IMR-90 (cell line): ENCODE measurements at regions not wholly inside any gene's neighbourhood (a gene's known extent, or its start where the extent isn't known, plus 50 kb on each side); places are given as distances from the start of the nearest gene placed in this dataset.

Experiments used
- ATAC-seq: fragments of 200-7000 bp; cut with Tn5 transposase; 2 replicates; pipeline ENCODE4 v1.9.1; 2020; ENCODE audit warnings: low read depth, mild to moderate bottlenecking, moderate library complexity
- BruUV-seq: library from RNA; stranded (reverse); fragments of 400-500 nt; replicated peaks from 2 replicates; lab custom pipeline; 2021; lab: Mats Ljungman, UMichigan
- CTCF ChIA-PET: fragments of 300-600 bp; formaldehyde crosslinking; extraction: SDS; loops from one replicate; lab custom pipeline; 2021; ENCODE audit warnings: antibody characterized with exemption; lab: Yijun Ruan, JAX
- POLR2A ChIA-PET: fragments of 300-600 bp; sonication (Branson Sonifier 250); formaldehyde crosslinking; loops from one replicate; lab custom pipeline; 2022; ENCODE audit warnings: antibody characterized with exemption; ENCODE audit not compliant: unreplicated experiment; lab: Charles Lee
- DNase-seq: peaks from one replicate; pipeline ENCODE4 v3.0.0; 2013
- H2AFZ ChIP-seq: replicated peaks from 2 replicates; pipeline ENCODE3; 2013; ENCODE audit warnings: low read length, mild to moderate bottlenecking; ENCODE audit not compliant: poor library complexity
- H2AK5ac ChIP-seq: 2 replicates; pipeline ENCODE4 v1.6.1; 2013; ENCODE audit warnings: low read depth, low read length, inconsistent platforms
- H2AK9ac ChIP-seq: replicated peaks from 2 replicates; pipeline ENCODE3; 2013; ENCODE audit warnings: mild to moderate bottlenecking, low read depth, low read length, moderate library complexity; ENCODE audit not compliant: poor library complexity
- H2BK120ac ChIP-seq: 2 replicates; pipeline ENCODE4 v1.6.1; 2013; ENCODE audit warnings: low read depth, low read length, inconsistent platforms
- H2BK15ac ChIP-seq: 3 replicates; pipeline ENCODE4 v1.6.1; 2013; ENCODE audit warnings: low read depth, low read length, inconsistent platforms
- H2BK20ac ChIP-seq: 2 replicates; pipeline ENCODE4 v1.6.1; 2013; ENCODE audit warnings: low read depth, mild to moderate bottlenecking, inconsistent platforms, low read length, moderate library complexity
- H2BK5ac ChIP-seq: 2 replicates; pipeline ENCODE4 v1.6.1; 2013; ENCODE audit warnings: mild to moderate bottlenecking, low read depth, low read length, inconsistent platforms; ENCODE audit not compliant: poor library complexity, severe bottlenecking
- H3K14ac ChIP-seq: replicated peaks from 2 replicates; pipeline ENCODE4 v1.6.1; 2013; ENCODE audit warnings: low read depth, low read length, inconsistent platforms
- H3K18ac ChIP-seq: 2 replicates; pipeline ENCODE4 v1.6.1; 2013; ENCODE audit warnings: low read depth, low read length, control low read depth
- H3K23ac ChIP-seq: 2 replicates; pipeline ENCODE4 v1.6.1; 2013; ENCODE audit warnings: low read depth, low read length, inconsistent platforms
- H3K27ac ChIP-seq: 2 replicates; pipeline ENCODE4 v1.5.1; 2013; ENCODE audit warnings: mild to moderate bottlenecking, control low read depth, low read length; ENCODE audit not compliant: insufficient read depth
- H3K27me3 ChIP-seq: 2 replicates; pipeline ENCODE4 v1.6.1; 2013; ENCODE audit warnings: low read length; ENCODE audit not compliant: control insufficient read depth, insufficient read depth
- H3K36me3 ChIP-seq: 2 replicates; pipeline ENCODE4 v1.6.1; 2013; ENCODE audit warnings: low read length, mixed read lengths; ENCODE audit not compliant: control insufficient read depth, insufficient read depth
- H3K4ac ChIP-seq: 2 replicates; pipeline ENCODE4 v1.6.1; 2013; ENCODE audit warnings: low read depth, low read length, inconsistent platforms
- H3K4me1 ChIP-seq: 2 replicates; pipeline ENCODE4 v1.6.1; 2013; ENCODE audit warnings: low read length, mixed read lengths; ENCODE audit not compliant: control insufficient read depth, insufficient read depth
- H3K4me2 ChIP-seq: 2 replicates; pipeline ENCODE4 v1.6.1; 2013; ENCODE audit warnings: low read depth, mild to moderate bottlenecking, control low read depth, low read length, moderate library complexity
- H3K4me3 ChIP-seq: 2 replicates; pipeline ENCODE4 v1.5.1; 2013; ENCODE audit warnings: low read depth, mild to moderate bottlenecking, control low read depth, low read length, moderate library complexity; ENCODE audit not compliant: insufficient read depth
- H3K56ac ChIP-seq: 2 replicates; pipeline ENCODE4 v1.6.1; 2013; ENCODE audit warnings: low read length, inconsistent platforms; ENCODE audit not compliant: insufficient read depth; ENCODE audit errors: extremely low read depth
- H3K79me1 ChIP-seq, 2 experiments: 2 replicates each; pipeline ENCODE4 v1.6.1; 2013; ENCODE audit warnings: low read length in 2 of 2, inconsistent platforms in 1 of 2, low read depth in 1 of 2
- H3K9ac ChIP-seq: 2 replicates; pipeline ENCODE4 v1.6.1; 2013; ENCODE audit warnings: low read depth, low read length, control low read depth
- H3K9me1 ChIP-seq: 2 replicates; pipeline ENCODE4 v1.6.1; 2013; ENCODE audit warnings: low read length, inconsistent platforms; ENCODE audit not compliant: insufficient read depth
- H3K9me3 ChIP-seq: 2 replicates; pipeline ENCODE4 v1.6.1; 2013; ENCODE audit warnings: low read length; ENCODE audit not compliant: control insufficient read depth, insufficient read depth
- H4K20me1 ChIP-seq: 2 replicates; pipeline ENCODE4 v1.6.1; 2013; ENCODE audit warnings: low read length, inconsistent platforms; ENCODE audit not compliant: insufficient read depth
- H4K5ac ChIP-seq: 2 replicates; pipeline ENCODE4 v1.6.1; 2013; ENCODE audit warnings: mild to moderate bottlenecking, low read depth, low read length, control low read depth
- H4K8ac ChIP-seq, 2 experiments: 2 replicates each; pipeline ENCODE4 v1.6.1; 2013; ENCODE audit warnings: low read depth in 2 of 2, low read length in 2 of 2, control low read depth in 1 of 2, inconsistent platforms in 1 of 2
- H4K91ac ChIP-seq: 2 replicates; pipeline ENCODE4 v1.6.1; 2013; ENCODE audit warnings: low read depth, low read length, inconsistent platforms; ENCODE audit not compliant: insufficient read depth
- BHLHE40 ChIP-seq: fragments of 150-350 bp; IDR thresholded peaks from 2 replicates; pipeline ENCODE4 v1.6.1; 2016; ENCODE audit warnings: mild to moderate bottlenecking, low read depth, low read length
- CHD1 ChIP-seq: IDR thresholded peaks from 2 replicates; pipeline ENCODE4 v1.6.1; 2012; ENCODE audit warnings: low read depth, low read length, improper control_type of control experiment
- MAFK ChIP-seq: IDR thresholded peaks from 2 replicates; pipeline ENCODE4 v1.6.1; 2012; ENCODE audit warnings: low read depth, low read length, improper control_type of control experiment
- MAZ ChIP-seq: IDR thresholded peaks from 2 replicates; pipeline ENCODE4 v1.6.1; 2012; ENCODE audit warnings: low read depth, mild to moderate bottlenecking, low read length, improper control_type of control experiment, moderate library complexity, borderline replicate concordance
- MXI1 ChIP-seq: IDR thresholded peaks from 2 replicates; pipeline ENCODE4 v1.6.1; 2012; ENCODE audit warnings: low read depth, mild to moderate bottlenecking, low read length, moderate library complexity, borderline replicate concordance
- RCOR1 ChIP-seq: IDR thresholded peaks from 2 replicates; pipeline ENCODE4 v1.6.1; 2012; ENCODE audit warnings: mild to moderate bottlenecking, low read length, improper control_type of control experiment; ENCODE audit not compliant: insufficient replicate concordance
- RFX5 ChIP-seq: IDR thresholded peaks from 2 replicates; pipeline ENCODE4 v1.8.0; 2012; ENCODE audit warnings: low read depth, mild to moderate bottlenecking, low read length, moderate library complexity
- SMC3 ChIP-seq: fragments of 150-350 bp; IDR thresholded peaks from 2 replicates; pipeline ENCODE4 v1.6.1; 2016; ENCODE audit warnings: low read depth, mild to moderate bottlenecking, antibody characterized with exemption, low read length, moderate library complexity
- WGBS, 2 experiments: methylation state at CpG; one replicate each; pipeline versions ENCODE4 v1.1.5 to v1.1.7; 2013; ENCODE audit warnings: missing lambda C conversion rate in 2 of 2; ENCODE audit not compliant: insufficient read length in 1 of 2; ENCODE audit errors: extremely low coverage in 2 of 2; 5-methylcytosine and 5-hydroxymethylcytosine counted together
- dilution Hi-C: fragments of 300-500 bp; cut with HindIII; formaldehyde crosslinking; loops from one replicate; pipeline ENCODE4 v1.14.3; 2018; ENCODE audit warnings: low sequenced_read_pairs; ENCODE audit not compliant: unreplicated experiment
- in situ Hi-C: fragments of 300-500 bp; cut with MboI; formaldehyde crosslinking; loops from 3 replicates; pipeline ENCODE4 v1.14.3; 2019; ENCODE audit warnings: low sequenced_read_pairs, inconsistent platforms, mixed read lengths
- intact Hi-C: fragments of 100-400 bp; cut with micrococcal nuclease; formaldehyde crosslinking; loops from 2 replicates; pipeline ENCODE4 v1.10.0; 2022
- TF ChIP-seq, protein P1 (sequence below): fragments of 150-350 bp; IDR thresholded peaks from 2 replicates; pipeline ENCODE4 v1.6.1; 2017; ENCODE audit warnings: mild to moderate bottlenecking, antibody characterized with exemption, low read length, low read depth
- TF ChIP-seq, protein P2 (sequence below): conservative IDR thresholded peaks from 2 replicates; pipeline ENCODE4 v1.5.1; 2012; ENCODE audit warnings: mild to moderate bottlenecking, low read depth, low read length, improper control_type of control experiment
- TF ChIP-seq, protein P3 (sequence below): fragments of 150-350 bp; IDR thresholded peaks from 2 replicates; pipeline ENCODE4 v1.6.1; 2016; ENCODE audit warnings: low read depth, mild to moderate bottlenecking, low read length, moderate library complexity, borderline replicate concordance

DNA sequence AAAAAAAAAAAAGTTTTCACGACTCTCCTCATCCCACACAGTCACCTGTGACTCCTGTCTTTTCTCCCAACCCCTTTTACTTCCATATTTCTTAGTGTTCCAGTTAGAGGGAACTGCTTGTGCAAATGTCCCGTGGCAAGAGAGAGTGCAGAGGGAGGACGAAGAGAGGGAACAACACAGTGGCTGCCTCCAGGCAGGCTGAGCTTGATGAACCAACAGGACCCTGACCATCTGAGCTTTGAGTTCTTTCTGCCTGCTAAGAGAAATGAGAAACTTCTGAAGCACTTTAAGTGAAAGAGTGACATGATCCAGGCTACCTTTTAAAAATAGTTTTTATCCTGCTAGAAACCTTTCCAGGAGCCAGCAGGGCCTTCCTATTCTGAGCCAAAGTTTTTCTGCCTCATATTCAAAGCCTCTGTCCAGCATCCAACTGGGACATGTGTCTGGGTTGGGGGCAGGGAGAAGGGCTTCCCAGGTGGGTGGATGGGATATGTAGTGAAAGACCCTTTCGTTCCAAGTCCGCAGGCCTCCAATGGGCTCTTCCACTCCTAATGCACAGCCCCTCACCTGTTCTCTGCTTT is 239.9 kb downstream of the OPA1 start:
- H3K4me1 ChIP-seq, result no peaks in the 10 kb centered on the region
- H3K36me3 ChIP-seq, result no peaks in the 10 kb centered on the region
- DNase-seq (no peak), ATAC-seq (no peak)
- BruUV-seq, result no TSS peak
- no peaks in the 10 kb centered on the region for H3K79me1 ChIP-seq
- no peak overlapping the region for H4K91ac ChIP-seq
- no peak overlapping the region for H3K14ac ChIP-seq
- H3K18ac ChIP-seq, result no peak overlapping the region
- H2BK5ac ChIP-seq, result no peak overlapping the region
- H4K5ac ChIP-seq, result no peak overlapping the region
- no peak overlapping the region for H3K4me2 ChIP-seq
- peaks cover 17% of the 10 kb centered on the region for H3K27me3 ChIP-seq
- H4K20me1 ChIP-seq, result no peaks in the 10 kb centered on the region
- H3K4me3 ChIP-seq, result no peak overlapping the region
- H3K9me3 ChIP-seq, result no peaks in the 10 kb centered on the region
- dilution Hi-C loops, result no loop called here
- no peaks in the 10 kb centered on the region for H3K9me1 ChIP-seq
- H2AK5ac ChIP-seq, result no peak overlapping the region
- ChIA-PET POLR2A (no interaction called here), CTCF (no interaction called here)
- H2BK120ac ChIP-seq, result no peak overlapping the region
- H3K27ac ChIP-seq, result no peak overlapping the region
- in situ Hi-C loops, result no loop called here
- WGBS, 2 experiments, result 71% methylated on average over 1 of the region's 5 CpGs; no CpG with 5 or more reads in 1 of the 2 experiments
- H2BK15ac ChIP-seq, result no peak overlapping the region
- TF ChIP-seq RCOR1, result no peak
- TF ChIP-seq, protein P1, sequence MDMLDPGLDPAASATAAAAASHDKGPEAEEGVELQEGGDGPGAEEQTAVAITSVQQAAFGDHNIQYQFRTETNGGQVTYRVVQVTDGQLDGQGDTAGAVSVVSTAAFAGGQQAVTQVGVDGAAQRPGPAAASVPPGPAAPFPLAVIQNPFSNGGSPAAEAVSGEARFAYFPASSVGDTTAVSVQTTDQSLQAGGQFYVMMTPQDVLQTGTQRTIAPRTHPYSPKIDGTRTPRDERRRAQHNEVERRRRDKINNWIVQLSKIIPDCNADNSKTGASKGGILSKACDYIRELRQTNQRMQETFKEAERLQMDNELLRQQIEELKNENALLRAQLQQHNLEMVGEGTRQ, result no peak
- no peak for TF ChIP-seq RFX5
- no peak for TF ChIP-seq MXI1
- TF ChIP-seq MAFK, result no peak
- no peak for TF ChIP-seq SMC3
- TF ChIP-seq, protein P2, sequence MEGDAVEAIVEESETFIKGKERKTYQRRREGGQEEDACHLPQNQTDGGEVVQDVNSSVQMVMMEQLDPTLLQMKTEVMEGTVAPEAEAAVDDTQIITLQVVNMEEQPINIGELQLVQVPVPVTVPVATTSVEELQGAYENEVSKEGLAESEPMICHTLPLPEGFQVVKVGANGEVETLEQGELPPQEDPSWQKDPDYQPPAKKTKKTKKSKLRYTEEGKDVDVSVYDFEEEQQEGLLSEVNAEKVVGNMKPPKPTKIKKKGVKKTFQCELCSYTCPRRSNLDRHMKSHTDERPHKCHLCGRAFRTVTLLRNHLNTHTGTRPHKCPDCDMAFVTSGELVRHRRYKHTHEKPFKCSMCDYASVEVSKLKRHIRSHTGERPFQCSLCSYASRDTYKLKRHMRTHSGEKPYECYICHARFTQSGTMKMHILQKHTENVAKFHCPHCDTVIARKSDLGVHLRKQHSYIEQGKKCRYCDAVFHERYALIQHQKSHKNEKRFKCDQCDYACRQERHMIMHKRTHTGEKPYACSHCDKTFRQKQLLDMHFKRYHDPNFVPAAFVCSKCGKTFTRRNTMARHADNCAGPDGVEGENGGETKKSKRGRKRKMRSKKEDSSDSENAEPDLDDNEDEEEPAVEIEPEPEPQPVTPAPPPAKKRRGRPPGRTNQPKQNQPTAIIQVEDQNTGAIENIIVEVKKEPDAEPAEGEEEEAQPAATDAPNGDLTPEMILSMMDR, result no peak
- no peak for TF ChIP-seq CHD1
- TF ChIP-seq BHLHE40, result no peak
- TF ChIP-seq, protein P3, sequence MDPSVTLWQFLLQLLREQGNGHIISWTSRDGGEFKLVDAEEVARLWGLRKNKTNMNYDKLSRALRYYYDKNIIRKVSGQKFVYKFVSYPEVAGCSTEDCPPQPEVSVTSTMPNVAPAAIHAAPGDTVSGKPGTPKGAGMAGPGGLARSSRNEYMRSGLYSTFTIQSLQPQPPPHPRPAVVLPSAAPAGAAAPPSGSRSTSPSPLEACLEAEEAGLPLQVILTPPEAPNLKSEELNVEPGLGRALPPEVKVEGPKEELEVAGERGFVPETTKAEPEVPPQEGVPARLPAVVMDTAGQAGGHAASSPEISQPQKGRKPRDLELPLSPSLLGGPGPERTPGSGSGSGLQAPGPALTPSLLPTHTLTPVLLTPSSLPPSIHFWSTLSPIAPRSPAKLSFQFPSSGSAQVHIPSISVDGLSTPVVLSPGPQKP, result no peak
- no peak for TF ChIP-seq MAZ
- H2AFZ ChIP-seq, result no peak overlapping the region
- H3K4ac ChIP-seq, result no peak overlapping the region
- H3K56ac ChIP-seq, result no peak overlapping the region
- H2AK9ac ChIP-seq, result no peak overlapping the region
- H2BK20ac ChIP-seq, result no peak overlapping the region
- no peak overlapping the region for H3K9ac ChIP-seq
- H4K8ac ChIP-seq, result no peak overlapping the region
- intact Hi-C loops, result no loop called here
- no peak overlapping the region for H3K23ac ChIP-seq
